ENCODE measurements at regions not wholly inside any gene's neighbourhood (a gene's known extent, or its start where the extent isn't known, plus 50 kb on each side); places are given as distances from the start of the nearest gene placed in this dataset.

DNA sequence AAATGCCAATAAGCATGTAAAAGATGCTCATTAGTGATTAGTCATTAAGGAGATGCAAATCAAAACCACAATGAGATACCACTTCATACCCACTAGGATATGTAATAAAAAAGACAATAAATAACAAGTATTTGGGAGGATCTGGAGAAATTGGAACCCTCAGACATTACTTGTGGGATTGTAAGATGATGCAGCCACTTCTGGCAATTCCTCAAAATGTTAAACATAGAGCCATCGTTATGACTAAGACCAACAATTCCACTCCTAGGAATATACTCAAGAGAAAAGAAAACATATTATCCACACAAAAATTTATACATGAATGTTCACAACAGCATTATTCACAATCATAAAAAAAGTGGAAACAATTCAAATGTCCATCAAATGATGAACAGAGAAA is 336.2 kb upstream of the PMFBP1 start:
- TF ChIP-seq, protein P1, sequence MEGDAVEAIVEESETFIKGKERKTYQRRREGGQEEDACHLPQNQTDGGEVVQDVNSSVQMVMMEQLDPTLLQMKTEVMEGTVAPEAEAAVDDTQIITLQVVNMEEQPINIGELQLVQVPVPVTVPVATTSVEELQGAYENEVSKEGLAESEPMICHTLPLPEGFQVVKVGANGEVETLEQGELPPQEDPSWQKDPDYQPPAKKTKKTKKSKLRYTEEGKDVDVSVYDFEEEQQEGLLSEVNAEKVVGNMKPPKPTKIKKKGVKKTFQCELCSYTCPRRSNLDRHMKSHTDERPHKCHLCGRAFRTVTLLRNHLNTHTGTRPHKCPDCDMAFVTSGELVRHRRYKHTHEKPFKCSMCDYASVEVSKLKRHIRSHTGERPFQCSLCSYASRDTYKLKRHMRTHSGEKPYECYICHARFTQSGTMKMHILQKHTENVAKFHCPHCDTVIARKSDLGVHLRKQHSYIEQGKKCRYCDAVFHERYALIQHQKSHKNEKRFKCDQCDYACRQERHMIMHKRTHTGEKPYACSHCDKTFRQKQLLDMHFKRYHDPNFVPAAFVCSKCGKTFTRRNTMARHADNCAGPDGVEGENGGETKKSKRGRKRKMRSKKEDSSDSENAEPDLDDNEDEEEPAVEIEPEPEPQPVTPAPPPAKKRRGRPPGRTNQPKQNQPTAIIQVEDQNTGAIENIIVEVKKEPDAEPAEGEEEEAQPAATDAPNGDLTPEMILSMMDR (IDR thresholded peaks at IDR 0.05) = no peak
- no peak for TF ChIP-seq POLR2AphosphoS5 (IDR thresholded peaks at IDR 0.05; ENCODE audit: insufficient read depth in 1 of 2, low read depth in 1 of 2)

Measured in vagina (tissue), 2 donors.